Islet of Langerhans (tissue), 1 donor: ENCODE measurements at regions not wholly inside any gene's neighbourhood (a gene's known extent, or its start where the extent isn't known, plus 50 kb on each side); places are given as distances from the start of the nearest gene placed in this dataset.
"Not testable (repeated sequence)": the region's sequence is repeated elsewhere in the genome, so short reads cannot be mapped to it uniquely, and the experiment has no call there.

Source experiments
- FAIRE-seq: peaks from one replicate; lab custom pipeline; 2011; peaks lifted over from hg19 to GRCh38; lab: Jason Lieb, UNC

DNA sequence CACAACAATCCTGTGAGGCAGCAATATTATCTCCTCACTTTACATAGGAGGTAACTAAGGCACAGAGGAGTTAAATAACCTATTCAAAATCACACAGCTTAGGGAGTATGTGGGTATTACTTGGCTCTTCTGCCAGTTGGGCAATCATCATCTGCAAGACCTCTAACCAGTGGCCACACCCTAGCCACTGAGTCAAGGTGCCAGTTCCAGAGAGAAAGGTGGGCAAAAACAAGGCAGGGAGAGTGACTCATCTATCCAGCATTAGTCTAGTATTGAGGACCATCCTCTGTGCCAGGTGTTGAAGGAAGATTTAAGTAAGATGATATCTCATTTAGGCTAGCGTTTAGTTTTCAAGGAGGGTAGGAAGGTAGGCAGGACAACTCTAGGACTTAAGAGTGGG is 113.9 kb upstream of the EOLA2 start:
- no peak for FAIRE-seq

DNA sequence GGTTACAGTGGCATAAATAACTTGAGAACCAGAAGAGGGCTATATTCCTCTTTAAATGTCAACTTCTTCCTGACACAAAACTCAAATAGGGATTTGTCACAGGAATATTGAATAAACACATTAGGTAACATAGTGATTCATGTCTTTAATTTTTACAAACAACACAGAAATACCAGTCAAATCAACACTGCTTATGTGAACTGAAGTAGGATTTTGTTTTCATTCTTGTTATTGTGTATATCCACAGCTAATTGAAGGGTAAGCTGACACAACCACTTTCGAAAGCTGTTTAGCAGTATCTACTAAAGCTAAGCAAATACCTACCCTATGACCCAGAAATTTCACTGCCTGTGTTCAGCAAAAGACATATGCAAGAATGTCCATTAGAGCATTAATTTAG is 120.4 kb upstream of the EOLA2 start:
- FAIRE-seq: no peak

GRCh38 chrX:150060406-150060805 is 122.1 kb upstream of the EOLA2 start:
- no peak for FAIRE-seq

- FAIRE-seq: no peak
These were observed 124.2 kb upstream of the EOLA2 start for GRCh38 chrX:150062292-150063137.

GRCh38 chrX:150063138-150063518 is 124.8 kb upstream of the EOLA2 start:
- FAIRE-seq: no peak

DNA sequence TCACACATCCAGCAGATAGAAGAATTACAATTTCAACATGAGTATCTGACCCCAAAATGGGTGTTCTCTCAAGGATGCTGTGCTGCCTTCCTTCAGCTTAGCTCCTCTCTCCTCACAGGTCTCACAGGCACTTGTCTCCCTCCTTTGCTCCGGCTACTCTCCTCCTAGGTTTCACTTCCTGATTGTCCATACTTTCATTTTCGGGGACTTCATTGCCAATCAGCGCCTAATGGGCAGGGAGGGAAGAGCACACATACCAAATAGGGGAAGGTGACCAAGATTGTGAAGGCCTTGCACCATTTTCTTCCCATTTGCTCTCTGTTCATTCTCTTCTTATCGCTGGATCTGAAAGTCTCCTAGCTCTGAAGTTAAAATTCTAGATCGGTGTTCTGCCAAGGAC is 125.4 kb upstream of the EOLA2 start:
- no peak for FAIRE-seq

GRCh38 chrX:150074175-150074574 is 135.9 kb upstream of the EOLA2 start:
- FAIRE-seq: peak; percentile 91

DNA sequence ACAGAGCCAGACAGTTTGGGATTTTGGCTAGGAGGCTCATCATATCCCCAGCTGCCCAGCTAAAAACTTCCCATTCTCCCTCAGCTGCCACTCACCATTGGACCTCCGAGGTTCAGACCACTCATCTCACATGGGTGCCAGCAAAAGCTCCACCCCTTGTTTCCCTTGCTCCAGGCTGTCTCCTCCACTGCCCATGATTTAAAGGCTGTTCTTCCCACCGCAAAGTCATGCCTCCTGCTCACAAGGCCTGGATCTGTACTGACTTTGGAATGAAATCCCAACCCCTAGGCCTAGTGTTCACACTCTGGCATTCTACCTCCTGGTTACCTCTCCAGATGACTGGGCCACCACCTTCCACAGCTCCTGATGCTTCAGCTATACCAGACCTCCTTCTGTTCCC is 142.2 kb upstream of the EOLA2 start:
- FAIRE-seq: no peak

GRCh38 chrX:150081076-150081475 is 142.8 kb upstream of the EOLA2 start:
- FAIRE-seq: no peak

- no peak for FAIRE-seq
These were observed 146.4 kb upstream of the EOLA2 start for GRCh38 chrX:150084496-150085229.

- FAIRE-seq: no peak
These were observed 147.6 kb upstream of the EOLA2 start for GRCh38 chrX:150085881-150086280.

DNA sequence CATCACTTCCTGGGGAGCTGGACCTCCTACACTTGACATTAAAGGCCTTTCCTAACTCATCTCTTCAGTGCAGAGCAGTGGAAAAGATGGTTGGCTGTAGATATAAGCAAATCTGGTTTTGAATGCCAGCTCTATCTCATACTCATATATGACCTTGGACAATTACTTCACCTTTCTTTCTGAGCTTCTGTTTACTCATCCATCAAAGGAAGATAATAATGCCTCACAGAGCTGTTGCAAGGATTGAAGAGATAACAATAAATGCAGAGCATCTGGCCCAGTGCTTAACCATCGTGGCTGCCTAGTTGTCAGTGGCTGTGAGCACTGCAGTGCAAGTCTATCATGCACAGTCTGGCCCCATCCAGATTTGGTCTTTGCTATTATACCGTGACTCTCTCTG is 148.1 kb upstream of the EOLA2 start:
- FAIRE-seq: no peak

DNA sequence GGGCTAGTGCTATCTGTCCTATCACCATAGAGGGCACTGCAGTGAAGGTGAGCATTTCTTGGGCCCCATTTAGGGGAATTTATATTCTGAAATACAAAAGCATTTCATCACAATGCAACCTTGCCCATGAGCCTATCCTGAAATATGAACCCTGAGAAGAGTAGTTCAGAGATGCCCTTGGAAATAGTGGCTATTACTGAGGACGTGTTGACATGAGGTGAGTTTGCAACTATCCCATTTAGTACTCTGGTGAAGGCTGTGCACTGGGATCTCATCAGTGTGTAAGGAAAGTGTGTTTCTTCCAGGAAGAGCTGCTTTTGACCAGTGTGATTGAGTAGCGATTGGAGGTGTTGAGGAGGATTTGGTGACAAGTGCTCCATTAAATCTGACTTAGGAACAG is 149.3 kb upstream of the EOLA2 start:
- FAIRE-seq: no peak

DNA sequence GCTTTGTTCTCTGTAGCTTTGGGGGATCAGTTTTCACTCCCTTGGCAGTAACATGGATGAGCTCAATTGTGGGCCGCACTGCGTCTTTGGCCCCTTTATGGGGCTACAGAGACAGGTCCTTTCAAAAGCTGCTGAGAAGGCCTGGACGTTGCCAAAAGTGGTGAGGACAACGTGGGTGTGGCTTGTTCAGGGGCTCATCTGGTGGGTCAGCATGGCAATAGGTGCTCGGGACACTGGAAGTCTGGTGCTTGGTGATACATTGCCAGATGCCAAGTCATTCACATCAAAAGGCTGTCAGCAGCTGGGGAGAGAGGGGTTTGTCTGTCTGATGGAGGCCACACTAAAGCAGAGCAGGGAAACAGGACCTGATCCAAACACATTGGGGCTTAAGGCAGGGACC is 149.8 kb upstream of the EOLA2 start:
- FAIRE-seq: no peak

GRCh38 chrX:150088766-150089518 is 150.7 kb upstream of the EOLA2 start:
- FAIRE-seq: no peak

GRCh38 chrX:150091300-150091699 is 153.0 kb upstream of the EOLA2 start:
- FAIRE-seq: not testable (repeated sequence)

- FAIRE-seq: peak; percentile 79
These were observed 154.3 kb upstream of the EOLA2 start for GRCh38 chrX:150092549-150092948.

DNA sequence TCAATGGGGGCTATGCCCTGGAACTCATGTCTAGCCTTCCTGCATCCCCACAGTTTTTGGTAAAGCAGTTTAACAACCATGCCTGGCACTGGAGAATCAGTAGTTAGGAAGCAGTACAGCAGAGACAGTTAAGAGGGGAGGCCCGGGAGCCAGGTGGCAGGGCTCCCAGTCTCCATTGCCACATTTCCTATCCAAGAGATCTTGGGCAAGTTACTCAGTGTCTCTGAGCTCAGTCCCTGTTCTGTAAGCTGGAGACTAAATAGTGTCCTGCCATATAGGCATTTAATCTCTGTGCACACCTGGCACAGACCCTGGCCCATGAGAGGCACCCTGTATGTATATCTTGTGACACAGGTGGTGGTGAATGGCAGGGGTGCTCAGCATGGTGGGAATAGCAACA is 156.1 kb upstream of the EOLA2 start:
- FAIRE-seq: no peak

DNA sequence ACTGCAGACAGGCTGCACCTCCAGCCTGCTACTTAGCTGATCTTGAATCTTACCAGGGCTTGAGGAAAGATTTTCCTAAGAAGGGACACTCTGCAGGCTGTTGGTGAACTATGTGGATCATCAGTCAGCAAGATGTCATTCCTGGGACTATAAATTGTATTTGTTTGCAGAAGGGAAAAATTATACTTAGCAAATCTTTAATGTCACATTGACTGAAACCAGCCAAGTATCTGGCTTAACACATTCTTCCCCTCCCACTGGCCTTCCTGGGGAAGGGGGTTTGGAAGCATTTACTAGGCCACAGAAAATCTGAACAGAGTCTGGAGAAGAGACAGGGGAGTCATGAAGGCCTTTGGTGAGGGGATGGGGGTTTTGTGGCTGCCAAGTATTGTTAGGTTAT is 156.7 kb upstream of the EOLA2 start:
- no peak for FAIRE-seq

DNA sequence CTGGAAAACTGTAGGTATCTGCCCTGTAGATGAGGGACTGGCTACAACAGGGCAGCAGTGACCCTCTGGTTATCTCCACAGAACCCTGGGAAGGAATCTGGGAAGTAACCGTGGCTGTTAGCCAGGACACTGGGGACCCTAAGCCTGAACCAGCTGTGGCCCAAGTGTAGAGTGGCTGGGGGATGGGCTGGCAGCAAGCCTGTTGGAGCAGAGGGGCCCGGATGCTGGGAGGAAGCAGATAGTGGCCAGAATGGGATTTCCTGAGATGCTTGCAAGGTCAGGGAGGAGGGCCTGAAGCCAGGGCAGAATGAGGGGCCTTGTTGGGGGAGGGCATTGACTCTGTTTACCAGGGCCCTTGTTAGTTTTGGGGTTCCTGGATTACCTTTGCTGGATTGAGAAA is 161.0 kb upstream of the EOLA2 start:
- no peak for FAIRE-seq

- no peak for FAIRE-seq
These were observed 162.0 kb upstream of the EOLA2 start for GRCh38 chrX:150100261-150100660.

DNA sequence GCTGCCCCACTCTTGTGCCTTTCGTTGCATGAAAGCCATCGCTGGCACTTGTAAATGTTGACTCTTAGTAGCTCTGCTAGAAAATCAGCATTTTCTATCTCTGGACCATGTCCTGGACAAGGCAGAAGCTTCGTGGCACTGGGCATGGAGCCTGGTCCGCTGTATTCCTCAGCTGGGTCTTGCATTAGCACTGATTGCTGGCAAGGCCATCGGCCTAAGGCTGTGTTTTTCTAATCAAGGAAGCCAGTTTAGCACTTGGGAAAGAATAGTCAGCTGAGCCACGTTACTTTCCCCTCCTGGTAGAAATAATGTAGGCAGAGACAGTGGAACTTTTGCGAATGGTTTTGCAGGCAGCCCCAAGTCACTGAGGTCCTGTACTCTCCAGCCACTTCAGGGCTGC is 180.2 kb upstream of the EOLA2 start:
- FAIRE-seq: no peak

DNA sequence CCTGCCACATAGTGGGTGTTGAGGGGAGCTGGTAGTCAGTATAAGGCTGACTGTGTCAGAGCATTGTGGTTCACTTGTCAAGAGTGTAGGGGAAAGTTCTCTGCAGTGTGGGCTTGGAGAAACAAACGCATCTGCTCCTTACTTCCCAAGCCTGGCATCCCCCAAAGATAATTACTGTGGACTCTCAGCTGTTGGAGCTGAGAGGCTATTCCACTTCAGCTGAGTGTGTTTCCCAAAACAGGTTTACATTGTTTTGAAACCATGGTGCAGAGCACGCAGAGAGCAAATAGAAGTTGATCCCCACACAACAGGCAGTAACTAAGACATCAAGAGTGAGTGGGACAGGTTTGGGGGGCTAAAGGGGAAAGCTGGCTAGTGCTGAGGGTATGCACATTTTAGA is 181.0 kb upstream of the EOLA2 start:
- FAIRE-seq: no peak
